ENCODE measurements at regions not wholly inside any gene's neighbourhood (a gene's known extent, or its start where the extent isn't known, plus 50 kb on each side); places are given as distances from the start of the nearest gene placed in this dataset.

DNA sequence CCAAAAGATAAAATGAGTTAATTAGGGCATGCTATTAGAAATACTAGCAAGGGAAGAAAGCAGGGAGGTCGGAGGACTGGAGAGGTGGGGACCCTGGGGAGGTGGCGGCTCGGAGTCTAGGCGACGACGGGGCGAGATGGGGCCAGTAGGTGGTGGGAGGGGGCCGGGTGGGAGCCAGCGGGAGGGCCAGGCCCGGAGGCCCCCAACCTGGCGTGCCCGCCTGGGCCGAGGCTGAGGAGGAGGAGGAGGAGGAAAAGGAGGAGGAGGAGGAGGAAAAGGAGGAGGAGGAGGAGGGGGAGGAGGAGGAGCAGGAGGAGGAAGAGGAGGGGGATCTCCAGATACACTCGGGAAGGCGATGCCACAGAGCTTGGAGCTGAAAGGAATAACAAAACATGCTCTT, 426.2 kb downstream of the NR2F2 start:
- no peak for DNase-seq

DNA sequence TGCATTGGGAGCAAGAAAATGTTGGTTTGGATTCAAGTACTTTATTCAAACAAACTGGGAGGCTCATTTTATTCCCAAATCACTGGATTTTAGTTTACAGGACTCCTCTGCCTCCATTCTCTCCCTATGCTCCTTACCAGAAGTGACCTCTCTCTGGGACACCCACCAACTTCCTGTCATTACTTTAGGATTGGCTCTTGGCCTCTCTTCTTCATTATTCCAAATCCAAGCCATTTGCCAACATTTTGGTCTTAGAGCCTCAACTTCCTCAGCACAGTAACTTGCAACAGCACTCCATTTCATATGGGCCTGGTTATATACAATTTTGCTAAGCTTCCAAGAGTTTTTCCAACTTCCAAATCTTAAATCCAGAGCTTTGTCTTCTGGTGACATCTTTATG, 432.1 kb downstream of the NR2F2 start:
- DNase-seq: no peak

DNA sequence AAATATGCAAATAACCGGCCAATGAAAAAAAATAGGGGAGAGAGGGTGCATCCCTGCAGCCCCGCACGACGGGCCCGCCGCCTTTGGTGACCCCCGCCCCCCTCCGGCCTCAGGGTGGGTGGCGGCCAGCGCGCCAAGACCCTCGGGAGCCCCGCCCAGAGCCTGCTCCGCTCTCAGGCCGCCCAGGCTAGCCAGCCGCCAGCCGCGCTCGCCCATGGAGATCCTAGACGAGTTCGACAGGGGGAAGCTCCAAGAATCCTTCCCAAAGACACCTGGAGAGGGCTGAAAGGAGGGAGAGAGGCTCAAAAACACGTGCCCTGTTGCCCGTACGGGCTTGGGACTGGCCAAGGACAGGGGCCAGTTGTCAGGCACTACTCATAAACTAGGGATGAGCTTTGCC, 434.0 kb downstream of the NR2F2 start:
- DNase-seq: no peak

DNA sequence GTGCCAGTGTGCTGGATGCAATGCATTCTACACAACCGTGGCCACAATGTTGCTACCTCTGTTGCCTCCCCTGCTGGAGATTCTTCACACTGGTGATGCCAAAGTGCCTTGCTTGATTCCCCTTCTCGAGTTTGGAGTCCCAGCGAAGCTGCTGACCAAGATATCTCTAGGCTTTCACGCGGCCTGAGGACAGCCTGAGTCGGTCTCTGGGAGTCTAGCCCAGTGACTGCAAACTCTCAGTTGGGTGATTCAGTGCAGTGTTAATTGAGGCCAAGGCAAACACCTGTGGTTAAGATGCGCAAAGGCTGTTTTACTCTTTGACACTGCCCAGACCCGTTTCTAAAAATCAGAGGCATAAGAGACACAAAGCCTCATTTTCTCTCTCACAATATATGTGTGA, 434.4 kb downstream of the NR2F2 start:
- no peak for DNase-seq

DNA sequence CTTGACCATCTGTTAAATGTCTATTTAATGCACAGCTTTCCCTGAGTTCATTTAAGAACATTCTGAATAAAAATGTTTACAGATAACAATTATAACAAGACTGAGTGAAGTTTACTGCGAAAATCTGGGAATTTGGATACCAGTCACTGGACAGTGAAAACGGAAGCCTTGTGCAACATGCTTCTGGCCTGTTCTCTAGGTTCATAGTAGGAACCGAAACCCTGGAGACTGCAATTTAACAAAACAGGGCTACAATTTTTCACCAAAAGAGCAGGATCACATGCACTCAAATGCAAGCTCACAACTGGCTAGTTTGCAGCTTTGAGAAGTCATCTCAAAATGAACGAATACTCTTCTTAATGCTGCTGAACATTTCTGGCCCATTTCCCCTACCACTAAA, 435.9 kb downstream of the NR2F2 start:
- no peak for DNase-seq

DNA sequence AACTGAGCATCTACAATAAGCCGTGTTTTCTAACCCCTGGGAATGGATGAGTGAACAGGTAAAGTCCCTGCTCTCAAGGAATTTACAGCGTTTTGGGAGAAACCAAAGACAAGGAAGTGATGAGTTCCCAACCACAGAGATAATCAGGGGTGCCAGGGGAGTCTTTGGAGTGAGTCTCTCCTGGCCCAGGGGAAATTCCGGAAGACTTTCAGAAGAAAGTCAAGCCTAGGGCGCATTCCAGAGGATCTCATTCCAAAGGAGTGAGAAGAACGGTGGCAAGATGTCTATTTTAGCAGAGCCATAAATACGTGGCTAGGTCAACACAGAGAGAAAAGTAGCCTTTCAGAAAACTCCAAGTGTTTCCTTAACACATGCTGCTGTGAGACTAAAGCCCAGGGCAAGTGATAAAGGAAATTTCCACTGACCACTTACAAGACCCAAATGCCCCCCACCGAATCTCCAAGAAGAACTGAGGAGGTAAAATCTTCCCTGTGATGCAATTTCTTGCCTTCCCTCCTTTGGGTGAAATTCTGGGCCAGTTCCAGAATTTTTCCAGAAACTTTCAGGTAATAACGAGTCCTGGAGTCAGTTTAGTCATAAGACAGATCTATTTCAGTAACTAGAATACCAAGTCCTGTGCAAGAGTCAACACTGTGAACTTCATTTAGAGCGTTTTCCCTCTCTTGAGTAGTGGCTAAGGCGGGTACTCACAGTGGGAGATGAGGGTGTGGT, 437.4 kb downstream of the NR2F2 start:
- no peak for DNase-seq

DNA sequence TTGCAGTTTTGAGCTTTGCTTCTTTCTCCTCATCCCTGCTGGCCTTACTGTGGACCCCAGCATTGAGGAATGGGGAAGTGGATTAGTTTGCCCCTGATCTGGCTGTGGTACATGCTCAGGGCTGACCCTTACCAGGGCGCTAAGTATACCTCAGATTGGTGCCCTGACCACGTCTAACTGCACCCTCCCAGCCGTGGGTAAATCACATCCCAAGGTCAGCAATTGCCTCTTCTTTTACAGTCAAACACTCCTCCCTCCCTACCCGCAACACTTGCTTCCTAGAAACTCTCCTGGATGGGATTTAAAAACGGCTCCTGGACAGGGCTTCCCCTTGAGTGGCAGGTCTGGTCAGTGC, 437.9 kb downstream of the NR2F2 start:
- DNase-seq: no peak

DNA sequence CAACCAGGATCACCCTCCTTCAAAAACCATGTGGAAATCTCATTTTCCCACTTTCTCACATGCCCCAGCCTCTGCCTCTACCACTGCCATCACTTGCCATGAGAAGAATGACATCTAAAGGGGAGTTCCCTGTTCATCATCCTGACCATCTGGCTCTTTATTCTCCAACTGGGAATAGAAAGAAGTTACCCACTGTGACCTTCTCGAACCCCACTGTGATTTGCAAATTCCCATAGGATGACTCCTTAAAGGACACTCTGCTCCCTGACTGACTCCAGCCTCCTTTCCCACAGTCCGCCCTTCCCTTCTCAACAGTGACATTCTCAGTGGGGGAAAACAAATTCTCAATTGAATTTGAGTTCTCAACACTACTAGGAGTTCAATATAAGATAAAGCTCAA, 440.5 kb downstream of the NR2F2 start:
- no peak for DNase-seq

DNA sequence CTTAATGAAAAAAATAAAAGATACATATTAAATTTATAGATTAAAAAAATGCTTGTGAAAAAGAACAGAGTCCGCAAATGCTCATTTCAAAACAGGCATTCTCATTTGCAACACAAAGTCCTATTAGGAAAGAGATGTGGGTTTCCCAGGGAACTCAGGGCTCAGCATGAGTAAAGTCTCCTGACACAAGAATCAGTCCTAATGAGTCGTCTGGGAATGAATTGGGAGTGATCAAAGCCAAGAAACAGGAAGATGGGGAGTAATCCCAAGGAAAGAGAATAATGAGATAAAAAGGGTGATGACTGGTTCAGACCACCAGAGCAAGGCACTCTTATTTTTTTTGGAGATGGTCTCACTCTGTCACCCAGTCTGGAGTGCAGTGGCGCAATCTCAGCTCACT, 443.7 kb downstream of the NR2F2 start:
- no peak for DNase-seq

DNA sequence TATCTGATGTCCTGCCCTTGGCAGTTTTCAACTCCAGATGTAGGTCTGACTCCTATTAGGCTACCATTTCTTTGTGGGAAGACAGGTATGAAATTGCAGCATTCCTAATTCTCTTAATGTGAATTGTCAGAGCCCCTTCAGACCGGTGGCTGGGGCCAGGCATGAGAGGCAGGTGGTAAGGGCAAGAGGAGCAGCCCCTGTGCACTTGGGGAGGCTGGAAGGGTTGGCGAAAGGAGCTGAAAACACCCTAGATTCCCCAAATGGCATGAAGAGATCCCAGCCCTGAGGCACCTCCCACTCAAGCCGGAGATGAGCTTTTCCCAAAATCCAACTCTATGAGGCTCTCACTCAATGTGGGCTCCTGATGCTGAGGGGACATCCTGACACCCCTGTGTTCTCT, 453.2 kb downstream of the NR2F2 start:
- DNase-seq: no peak

DNA sequence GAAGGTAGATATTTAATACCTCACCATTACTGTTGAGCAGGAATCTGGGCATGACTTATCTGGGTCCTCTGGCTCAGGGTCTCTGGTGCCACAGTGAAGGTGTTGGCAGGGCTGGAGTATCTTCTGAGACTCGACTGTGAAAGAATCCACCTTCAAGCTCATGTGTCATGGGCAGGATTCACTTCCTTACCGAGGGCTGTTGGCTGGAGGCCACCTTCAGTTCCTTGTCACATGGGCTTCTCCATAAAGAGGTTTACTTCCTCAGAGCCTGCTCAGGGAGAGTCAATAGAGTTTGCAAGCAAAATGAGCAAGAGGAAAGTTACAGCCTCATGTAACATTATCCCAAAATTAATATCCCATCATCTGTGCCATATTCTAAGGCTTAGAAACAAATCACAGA, 459.5 kb downstream of the NR2F2 start:
- DNase-seq: no peak

DNA sequence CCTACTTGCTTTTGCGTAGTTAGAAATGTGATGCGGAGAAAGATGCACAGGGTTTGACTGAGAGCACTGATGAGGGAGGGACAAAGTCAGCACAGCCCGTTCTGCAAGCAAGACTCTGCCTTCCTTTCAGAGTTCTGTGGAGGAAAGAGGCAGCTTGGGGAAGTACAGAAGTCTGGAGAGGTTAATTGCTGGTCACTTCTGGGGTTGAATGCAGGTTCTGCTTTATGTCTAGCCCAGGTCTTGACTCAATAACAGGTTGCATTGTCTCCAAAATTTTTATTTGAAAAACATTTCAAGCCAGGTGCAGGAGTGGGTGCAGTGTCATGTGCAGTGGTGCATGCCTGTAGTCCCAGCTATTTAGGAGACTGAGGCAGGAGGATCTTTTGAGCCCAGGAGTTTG, 461.7 kb downstream of the NR2F2 start:
- no peak for DNase-seq

DNA sequence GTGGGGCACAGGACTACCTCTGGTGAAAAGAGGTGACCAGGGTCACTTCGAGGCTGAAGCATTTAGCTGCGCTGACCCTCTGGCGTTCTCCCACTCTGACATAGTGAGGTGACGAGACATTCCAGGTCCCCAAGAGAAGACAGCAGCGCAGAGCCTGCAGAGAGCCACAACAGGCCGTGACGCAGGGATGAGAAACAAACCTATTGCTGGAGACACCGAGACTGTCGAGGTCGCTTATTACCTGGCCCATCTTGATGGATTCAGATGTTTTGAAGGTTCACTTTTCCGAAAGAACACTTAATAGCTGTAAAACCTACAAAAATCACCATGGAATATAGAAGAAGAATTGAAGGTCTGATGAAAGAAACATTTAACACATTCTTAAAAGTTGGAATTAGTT, 466.3 kb downstream of the NR2F2 start:
- no peak for DNase-seq

DNA sequence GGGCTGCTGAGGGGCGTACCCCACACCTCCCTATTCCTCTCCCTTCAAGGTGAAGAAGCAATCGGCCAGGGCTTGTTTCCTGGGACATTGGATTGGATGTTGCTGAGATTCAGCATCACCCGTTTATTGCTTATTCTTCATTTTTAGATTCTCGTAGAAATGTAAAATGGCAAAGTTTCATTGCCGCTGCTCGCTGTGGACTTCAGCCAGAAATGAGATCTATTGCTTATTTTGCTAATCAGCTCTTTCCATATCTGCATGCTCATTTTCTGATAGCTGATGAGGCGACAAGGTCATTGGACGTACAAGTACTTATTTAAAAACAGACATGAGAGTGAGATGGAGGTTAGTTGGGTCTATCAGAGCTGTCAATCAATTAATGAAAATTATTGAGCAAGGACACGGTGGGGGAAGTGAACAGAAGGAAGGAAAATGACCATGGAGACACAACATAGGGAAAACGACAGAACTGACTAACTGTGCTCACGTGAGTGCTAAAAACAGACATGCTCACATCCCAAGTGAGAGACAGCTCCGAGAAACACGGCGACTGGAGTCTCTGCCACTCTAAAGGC, 471.2 kb downstream of the NR2F2 start:
- DNase-seq: no peak

DNA sequence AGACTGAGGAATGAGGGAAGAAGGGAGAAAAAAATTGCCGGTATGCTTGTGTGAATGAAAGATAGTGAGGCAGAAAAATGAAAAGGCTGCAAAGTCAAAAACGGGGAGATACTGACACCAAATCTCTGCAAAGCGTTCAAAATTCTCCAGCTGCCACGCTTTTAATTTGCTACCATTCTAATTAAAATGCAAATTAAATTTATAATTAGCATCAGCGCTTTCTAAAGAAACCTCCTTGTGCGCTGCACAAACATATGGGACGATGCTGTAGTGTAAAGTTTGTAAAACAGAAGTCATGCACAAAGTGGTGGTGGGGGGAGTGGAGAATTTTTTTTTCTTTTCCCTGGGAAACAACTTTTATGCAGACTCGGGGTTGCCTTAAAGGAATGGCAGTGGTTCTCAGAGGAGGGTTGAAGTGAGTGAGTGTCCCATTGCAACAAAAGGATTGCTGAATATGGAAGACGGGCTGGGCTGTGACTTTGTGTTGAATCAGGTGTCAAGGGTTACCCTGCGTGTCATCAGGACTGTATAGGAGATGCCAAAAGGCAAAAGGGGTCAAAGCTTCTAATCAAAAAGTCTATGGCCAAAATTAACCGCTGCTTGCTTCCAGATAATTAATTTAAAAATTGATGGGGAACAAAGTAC, 472.2 kb downstream of the NR2F2 start:
- no peak for DNase-seq

DNA sequence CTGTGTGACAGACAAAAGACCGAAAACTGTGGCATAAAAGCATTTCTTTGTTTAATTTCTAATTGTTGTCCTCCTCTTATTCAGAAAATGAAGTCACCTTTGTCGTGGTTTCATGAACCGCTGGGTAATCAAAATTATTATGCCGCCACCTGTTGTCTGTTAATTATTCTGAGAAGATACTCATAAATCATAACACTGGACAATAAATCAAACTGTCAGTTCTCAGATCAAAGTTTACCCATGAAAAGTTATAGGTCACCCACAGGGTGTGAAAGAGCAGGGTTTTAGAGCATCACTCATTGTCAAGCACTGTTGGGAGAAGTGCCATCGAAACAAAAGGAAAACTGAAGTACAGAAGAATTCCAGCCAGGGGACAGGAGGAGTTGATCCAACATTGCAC, 474.3 kb downstream of the NR2F2 start:
- no peak for DNase-seq

DNA sequence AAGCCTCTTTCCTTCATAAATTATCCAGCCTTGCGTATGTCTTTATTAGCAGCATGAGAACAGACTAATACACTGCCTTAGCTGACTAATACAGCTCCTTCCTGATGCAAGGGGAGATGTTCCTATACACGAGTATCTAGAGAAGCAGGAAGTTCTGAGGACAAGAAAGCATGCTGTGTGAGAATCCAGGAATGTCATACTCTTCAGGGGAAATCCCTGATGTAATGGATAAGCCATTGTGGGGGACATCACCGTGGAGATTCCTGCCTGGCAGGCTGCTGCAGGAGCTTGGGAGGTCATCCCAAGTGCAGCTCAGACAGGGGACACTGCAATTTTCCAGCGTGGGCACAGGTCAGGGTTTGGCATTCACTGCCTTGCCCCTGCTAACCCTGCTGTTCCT, 476.9 kb downstream of the NR2F2 start:
- DNase-seq: no peak

DNA sequence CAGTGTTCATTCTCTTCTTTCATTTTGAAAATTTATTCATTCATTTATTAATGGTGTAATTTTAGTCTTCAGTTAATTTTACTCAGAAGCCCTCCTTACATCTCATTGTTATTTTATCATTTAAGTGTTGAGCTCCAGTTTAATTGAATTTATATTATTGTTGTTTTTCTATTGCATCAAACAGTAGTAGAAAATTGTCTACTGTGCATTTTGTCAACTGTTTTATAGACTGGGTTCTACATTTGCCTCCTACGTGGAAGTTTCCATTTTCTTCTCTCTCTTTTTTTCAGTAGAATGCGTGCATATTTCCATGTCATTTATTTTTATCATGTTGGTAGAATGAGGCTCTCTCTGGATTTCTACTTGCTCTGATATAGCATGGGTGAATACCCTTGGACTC, 487.4 kb downstream of the NR2F2 start:
- no peak for DNase-seq

DNA sequence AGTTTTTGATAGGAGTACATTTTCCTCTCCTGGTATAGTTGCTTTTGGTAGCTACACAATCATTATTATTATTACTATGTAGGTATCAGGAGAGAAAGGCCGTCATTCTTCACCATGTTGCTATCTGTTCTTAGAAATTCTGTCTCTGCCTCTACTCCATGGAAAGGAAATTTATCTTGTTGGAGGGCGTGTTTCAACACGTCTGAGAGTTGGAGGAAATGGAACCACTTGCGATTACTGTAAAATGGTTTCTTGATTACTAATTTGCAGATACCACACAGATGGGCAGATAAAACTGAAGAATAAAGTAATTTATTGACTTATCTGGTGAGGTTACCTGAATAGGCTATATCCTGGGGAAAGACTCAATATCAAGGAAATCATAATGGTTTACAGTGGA, 488.4 kb downstream of the NR2F2 start:
- no peak for DNase-seq

DNA sequence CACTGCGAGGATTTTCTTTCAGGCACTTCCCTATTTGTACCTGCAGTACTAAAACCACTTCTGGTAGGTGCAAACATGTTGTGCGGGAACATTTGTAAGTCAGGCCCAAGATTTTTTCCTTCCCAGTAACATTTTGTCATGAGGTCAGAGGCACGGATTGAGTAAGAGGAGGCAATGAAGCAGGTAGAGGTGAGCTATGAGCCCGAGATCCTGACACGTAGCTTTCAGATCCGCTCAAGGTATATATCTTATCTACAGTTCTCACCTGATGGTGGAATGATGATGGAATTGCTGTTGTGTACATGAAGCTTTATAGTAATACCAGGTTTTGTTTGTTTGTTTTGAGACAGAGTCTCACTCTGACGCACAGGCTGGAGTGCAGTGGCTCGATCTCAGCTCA, 497.5 kb downstream of the NR2F2 start:
- no peak for DNase-seq

DNA sequence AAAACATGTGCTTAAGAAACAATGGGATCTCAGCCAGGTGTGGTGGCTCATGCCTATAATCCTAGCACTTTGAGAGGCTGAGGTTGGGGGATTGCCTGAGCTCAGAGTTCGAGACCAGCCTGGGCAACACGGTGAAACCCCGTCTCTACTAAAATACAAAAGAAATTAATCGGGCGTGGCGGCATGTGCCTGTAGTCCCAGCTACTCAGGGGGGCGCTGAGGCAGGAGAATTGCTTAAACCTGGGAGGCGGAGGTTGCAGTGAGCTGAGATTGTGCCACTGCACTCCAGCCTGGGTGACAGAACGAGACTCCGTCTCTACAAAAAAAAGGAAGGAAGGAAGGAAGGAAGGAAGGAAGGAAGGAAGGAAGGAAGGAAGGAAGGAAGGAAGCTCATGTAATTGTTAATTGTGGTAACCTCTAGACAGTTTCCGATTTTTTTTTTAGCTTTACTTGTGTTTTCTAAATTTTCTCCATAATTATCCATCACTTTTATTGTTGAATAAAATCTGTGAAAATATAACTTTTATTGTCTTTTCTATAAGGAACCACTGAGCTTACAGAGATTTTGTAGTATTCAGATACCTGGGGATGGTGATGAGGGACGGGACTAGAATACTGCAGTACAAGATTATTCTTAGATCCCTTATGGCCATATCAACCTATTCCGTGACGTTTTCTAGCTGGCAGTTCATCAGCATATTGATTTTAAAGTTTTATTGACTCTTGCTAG, 506.9 kb downstream of the NR2F2 start:
- DNase-seq: no peak

DNA sequence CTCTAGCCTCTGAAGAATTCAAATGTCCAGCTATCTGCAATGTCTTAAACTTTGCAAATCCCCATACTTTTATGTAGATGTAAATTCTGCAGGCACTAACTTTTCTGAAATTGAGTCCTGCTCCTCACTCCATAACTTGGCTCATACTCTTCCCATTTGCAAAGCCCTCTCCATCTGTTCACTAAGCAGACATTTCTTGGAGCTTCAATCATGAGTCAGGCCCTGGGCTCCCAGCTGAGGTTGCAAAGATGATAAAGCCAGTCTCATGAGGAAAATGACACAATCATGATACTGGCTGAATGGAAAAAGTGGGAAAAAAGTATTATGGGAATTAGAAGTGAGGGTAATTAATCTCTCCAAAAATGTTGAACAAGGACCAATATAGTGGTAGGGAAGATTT, 507.6 kb downstream of the NR2F2 start:
- DNase-seq: no peak

DNA sequence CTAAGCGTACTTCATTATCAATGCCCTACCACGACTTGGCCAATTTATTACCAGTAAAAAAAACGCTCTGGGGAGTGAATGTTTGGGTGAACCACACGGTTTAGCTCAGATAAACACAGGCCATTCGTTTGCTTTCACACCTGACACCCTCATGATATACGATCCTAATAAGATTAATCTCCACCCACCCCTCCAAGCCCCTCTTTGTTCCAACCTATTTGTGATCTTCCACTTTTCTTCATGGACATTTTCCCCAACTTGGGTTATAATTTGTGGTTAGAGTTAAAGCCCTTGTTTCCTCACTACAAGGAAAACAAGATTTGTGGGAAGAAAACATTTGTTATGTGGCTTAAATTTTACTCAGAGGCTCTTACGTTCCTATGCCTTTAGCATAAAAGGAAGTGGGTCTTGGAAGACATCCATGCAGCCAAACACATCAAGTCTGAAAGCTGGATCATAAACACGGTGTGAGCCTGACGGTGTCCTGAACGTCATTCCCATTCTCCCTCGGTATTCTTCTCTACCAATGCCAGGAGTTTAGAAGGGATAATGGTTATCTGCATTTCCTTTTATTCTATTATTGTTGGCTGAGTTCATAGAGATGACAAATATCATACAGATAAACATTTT, 518.9 kb downstream of the NR2F2 start:
- DNase-seq: no peak

DNA sequence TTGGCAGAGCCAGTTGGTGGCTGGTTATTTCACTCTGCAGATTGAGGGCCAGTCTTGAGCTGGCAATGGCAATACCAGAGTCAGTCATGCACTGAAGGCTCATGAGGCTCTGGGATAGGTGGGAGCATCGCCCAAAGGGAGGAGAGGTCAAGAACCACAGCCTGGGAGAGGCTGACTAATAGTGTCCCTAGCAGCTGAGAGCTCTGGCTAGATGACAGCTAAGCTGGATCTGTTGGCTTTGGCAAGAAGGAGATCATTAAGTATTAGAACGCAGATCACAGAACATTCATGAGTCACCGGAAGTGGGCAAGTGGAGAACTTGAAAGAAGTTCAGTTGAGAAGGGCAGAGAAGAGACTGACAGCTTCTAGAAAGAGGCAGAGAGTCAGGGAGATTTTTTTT, 521.1 kb downstream of the NR2F2 start:
- no peak for DNase-seq
